ENCODE measurements at regions not wholly inside any gene's neighbourhood (a gene's known extent, or its start where the extent isn't known, plus 50 kb on each side); places are given as distances from the start of the nearest gene placed in this dataset.

GRCh38 chr5:82613891-82614290, 335.7 kb upstream of the RPS23 start (continued):
- TF ChIP-seq ZNF230 (CRISPR knock-in tag; IDR thresholded peaks at IDR 0.05) (no peak), TEAD3 (CRISPR knock-in tag; optimal IDR thresholded peaks at IDR 0.05; ENCODE audit: borderline replicate concordance) (no peak), PLSCR1 (CRISPR knock-in tag; IDR thresholded peaks at IDR 0.05; ENCODE audit: borderline replicate concordance) (no peak)

- no peaks in the 10 kb centered on the region for H3K4me1 ChIP-seq (ENCODE audit: insufficient read depth, low read length)
- no peaks in the 10 kb centered on the region for H3K9me3 ChIP-seq (ENCODE audit: low read length)
- no peaks in the 10 kb centered on the region for H3K27me3 ChIP-seq (ENCODE audit: control insufficient read depth in 1 of 2, insufficient read depth in 2 of 2, low read length in 2 of 2)
- no peaks in the 10 kb centered on the region for H3K79me2 ChIP-seq (ENCODE audit: insufficient read depth, low read length)
- DNase-seq (ENCODE audit: low spot score) (no peak), ATAC-seq (no peak), FAIRE-seq (no peak)
- ChIA-PET POLR2A (no interaction called here), CTCF (ENCODE audit: low intra/inter-chr PET ratio, low total read pairs) (no interaction called here)
- no peak overlapping the region for H3K27ac ChIP-seq (ENCODE audit: extremely low read length, insufficient read depth, low read length)
- no peak overlapping the region for H3K4me3 ChIP-seq (replicated peaks in 1 of 3; ENCODE audit: insufficient read depth in 1 of 3, low read depth in 2 of 3, low read length in 3 of 3)
- WGBS (ENCODE audit: low lambda C conversion rate): 48% methylated on average over 3 of the region's 3 CpGs
- no peaks in the 10 kb centered on the region for H4K20me1 ChIP-seq (ENCODE audit: insufficient read depth, low read length)
- intact Hi-C loops (cut with micrococcal nuclease; ENCODE audit: unreplicated experiment): no loop called here
- no peak overlapping the region for H2AFZ ChIP-seq (ENCODE audit: low read length)
- no peak overlapping the region for H3K9ac ChIP-seq (ENCODE audit: insufficient read depth, low read depth, low read length)
- H3K4me2 ChIP-seq (ENCODE audit: low read depth, low read length): no peak overlapping the region
- BruUV-seq (replicated peaks): no TSS peak
- in situ Hi-C loops (cut with HindIII; ENCODE audit: extremely low pct_ligation_motif_present, low pct_unique_long_range_greater_than_20kb): no loop called here
- TF ChIP-seq PLRG1 (conservative IDR thresholded peaks at IDR 0.05): no peak
- no peak for TF ChIP-seq ZNF567 (CRISPR knock-in tag; IDR thresholded peaks at IDR 0.05; ENCODE audit: borderline replicate concordance)
- no peak for TF ChIP-seq DR1 (CRISPR knock-in tag; IDR thresholded peaks at IDR 0.05)
- no peak for TF ChIP-seq ASH2L (IDR thresholded peaks at IDR 0.05; ENCODE audit: insufficient read length, low read depth, low read length)
- TF ChIP-seq NCOA5 (CRISPR knock-in tag; IDR thresholded peaks at IDR 0.05): no peak
- no peak for TF ChIP-seq YEATS2 (CRISPR knock-in tag; IDR thresholded peaks at IDR 0.05; ENCODE audit: borderline replicate concordance)
- no peak for TF ChIP-seq SMAD9 (CRISPR knock-in tag; IDR thresholded peaks at IDR 0.05)
- no peak for TF ChIP-seq MXD1 (CRISPR knock-in tag; IDR thresholded peaks at IDR 0.05)
- no peak for TF ChIP-seq DMTF1 (CRISPR knock-in tag; IDR thresholded peaks at IDR 0.05)
- no peaks in the 10 kb centered on the region for H3K36me3 ChIP-seq (replicated peaks in 1 of 2; ENCODE audit: control insufficient read depth in 1 of 2, insufficient read depth in 2 of 2, low read length in 2 of 2)
Measured at GRCh38 chr5:82610686-82611085, 332.5 kb upstream of the RPS23 start.

Data from HepG2 (cell line).